Posterior vena cava (tissue), 2 donors: ENCODE measurements at regions not wholly inside any gene's neighbourhood (a gene's known extent, or its start where the extent isn't known, plus 50 kb on each side); places are given as distances from the start of the nearest gene placed in this dataset.
"Not testable (repeated sequence)": the region's sequence is repeated elsewhere in the genome, so short reads cannot be mapped to it uniquely, and the experiment has no call there.

Experiments used
- DNase-seq: peaks from one replicate; pipeline ENCODE4 v3.0.0-alpha.2; 2020; ENCODE audit warnings: low spot score
- intact Hi-C, 2 donors: fragments of 100-400 bp; cut with DNase I; formaldehyde crosslinking; loops; one replicate each; pipeline versions ENCODE4 v1.14.1 to v1.14.2; 2022 to 2023
- donor health status: DM: yes; HTN: yes; CAD: no.
- donor health status: DM: yes; HTN: yes; CAD: no.

DNA sequence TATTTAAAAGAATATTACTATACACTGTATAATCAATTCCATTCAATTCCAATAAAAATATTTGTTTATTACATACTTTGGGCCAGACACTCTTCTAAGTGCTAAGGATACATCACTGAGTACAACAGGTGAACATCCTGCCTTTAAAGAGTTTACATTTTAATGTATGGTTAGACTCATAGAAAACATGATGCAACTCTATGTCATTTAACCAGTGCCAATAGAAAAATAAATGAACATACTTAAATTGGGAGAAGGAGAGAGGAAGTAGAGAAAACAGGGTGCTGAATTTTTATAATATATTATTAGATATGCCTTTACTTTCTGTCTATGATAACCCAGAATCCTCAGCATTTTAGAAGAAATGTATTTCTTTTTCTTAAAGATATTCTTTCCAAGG lies 119.2 kb downstream of the TSEN15 start:
- DNase-seq = no peak
- intact Hi-C loops = no loop called here

- intact Hi-C loops = no loop called here
- DNase-seq = no peak
These were observed 124.5 kb downstream of the TSEN15 start for GRCh38 chr1:184176058-184176457.

- intact Hi-C loops = no loop called here
- no peak for DNase-seq
These were observed 129.5 kb downstream of the TSEN15 start for GRCh38 chr1:184181044-184181443.

DNA sequence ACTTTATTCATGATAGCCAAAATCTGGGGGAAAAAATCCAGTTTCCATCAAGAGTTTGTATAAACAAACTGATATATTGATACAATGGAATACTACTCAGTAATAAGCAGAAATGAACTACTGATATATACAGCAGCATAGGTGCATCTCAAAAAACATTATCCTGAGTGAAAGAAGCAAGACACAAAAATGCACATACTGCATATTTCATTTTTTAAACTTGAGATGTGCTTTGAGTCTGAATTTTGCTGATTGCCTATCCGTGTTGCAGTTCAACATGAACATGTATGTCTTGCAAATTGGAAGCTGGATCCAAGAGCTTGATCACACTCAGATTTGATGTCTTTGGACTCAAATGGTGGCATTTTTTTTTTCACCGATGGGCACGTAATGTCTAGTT lies 132.4 kb downstream of the TSEN15 start:
- intact Hi-C loops = no loop called here

DNA sequence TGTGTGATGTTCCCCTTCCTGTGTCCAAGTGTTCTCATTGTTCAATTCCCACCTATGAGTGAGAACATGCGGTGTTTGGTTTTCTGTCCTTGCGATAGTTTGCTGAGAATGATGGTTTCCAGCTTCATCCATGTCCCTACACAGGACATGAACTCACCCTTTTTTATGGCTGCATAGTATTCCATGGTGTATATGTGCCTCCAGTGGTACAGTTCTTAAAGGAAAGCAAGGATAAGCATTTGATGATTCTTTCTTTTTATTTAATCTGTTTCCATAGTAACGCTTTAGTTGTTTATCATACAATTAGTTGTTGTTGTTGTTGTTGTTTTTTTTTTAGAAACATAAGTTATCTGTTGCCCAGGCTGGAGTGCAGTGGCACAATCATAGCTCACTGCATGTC lies 133.1 kb downstream of the TSEN15 start:
- DNase-seq, intact Hi-C loops: not testable (repeated sequence)

More for the DNA sequence above, 132.4 kb downstream of the TSEN15 start:
- no peak for DNase-seq

- DNase-seq = no peak
- intact Hi-C loops = no loop called here
These were observed 133.8 kb downstream of the TSEN15 start for GRCh38 chr1:184185347-184185746.

GRCh38 chr1:184186167-184186566 lies 134.6 kb downstream of the TSEN15 start:
- DNase-seq = no peak
- intact Hi-C loops = no loop called here

DNA sequence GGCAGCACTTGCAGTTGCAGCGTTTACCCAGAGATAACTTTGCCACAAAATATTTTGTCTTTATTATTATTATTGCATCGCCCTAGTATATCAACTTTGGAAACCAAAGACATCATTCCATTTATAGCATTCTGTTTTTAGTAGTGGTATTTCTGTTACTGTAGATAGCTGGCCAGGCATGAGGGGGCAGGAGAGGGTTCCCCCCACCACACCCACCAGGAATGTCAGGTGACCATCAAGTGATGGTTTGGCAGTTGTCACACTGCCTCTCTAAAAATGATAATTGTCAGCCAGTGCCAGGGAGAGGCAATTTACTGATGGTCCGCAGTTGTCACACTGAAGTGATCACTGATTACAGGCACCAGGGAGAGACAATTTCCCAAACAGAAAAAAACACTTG lies 135.6 kb downstream of the TSEN15 start:
- no peak for DNase-seq

DNA sequence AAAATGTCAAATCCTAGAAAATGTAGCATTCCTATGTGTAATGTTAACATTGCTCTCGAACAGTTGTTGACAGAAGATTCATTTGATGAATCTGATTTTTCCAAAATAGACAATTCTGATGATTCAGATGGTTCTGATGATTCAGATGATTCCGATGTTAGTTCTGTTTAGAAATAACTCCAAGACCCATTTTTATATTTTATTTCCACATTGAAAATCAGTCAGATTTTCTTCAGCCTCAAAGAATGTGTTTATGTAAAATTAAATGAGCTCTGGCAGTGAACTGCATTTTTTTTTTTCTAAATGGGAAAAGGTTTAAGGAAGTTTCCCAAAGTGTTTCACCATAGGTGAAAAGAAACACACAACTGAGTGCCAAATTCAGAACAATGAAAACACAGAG lies 136.5 kb downstream of the TSEN15 start:
- intact Hi-C loops = no loop called here

More for the DNA sequence above, 135.6 kb downstream of the TSEN15 start:
- intact Hi-C loops = no loop called here

DNA sequence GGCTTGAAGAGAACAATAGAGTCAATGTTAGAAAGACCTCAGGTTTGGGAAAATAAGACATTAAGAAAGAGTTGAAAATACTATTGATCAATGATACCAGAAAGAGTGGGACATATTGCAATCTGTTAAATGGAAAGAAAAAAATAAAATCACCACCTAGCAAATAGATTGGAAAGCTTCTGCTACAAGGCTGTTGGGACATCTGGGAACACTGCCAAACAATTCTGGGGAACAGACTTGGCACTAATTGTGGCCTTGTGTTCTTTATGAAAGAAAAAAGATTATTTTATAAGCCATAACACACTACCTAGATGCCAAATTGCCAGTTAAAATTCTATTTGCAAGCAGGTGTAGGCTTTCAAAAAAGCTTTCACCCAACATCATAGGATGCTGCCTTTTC lies 137.8 kb downstream of the TSEN15 start:
- DNase-seq = no peak
- intact Hi-C loops = no loop called here

More for the DNA sequence above, 136.5 kb downstream of the TSEN15 start:
- DNase-seq = no peak

DNA sequence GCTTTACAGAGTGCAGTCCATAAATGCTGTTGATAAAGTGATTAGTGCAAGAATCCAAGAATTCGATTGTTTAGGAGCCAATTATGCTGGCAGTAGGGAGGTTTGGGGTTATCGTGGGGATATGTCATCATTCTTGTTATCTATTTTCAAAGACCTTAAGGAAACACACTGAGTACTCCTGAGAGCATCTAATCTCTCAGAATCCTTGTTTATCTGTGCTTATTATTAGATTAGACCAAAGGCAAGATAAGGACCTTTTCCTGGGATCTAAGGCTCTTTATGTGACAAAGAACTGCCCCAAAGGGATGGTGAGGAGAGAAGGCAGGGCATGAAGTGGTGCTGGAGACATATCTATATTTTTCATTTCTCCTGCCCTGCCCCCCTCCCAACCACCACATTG lies 139.1 kb downstream of the TSEN15 start:
- intact Hi-C loops = no loop called here
- no peak for DNase-seq

DNA sequence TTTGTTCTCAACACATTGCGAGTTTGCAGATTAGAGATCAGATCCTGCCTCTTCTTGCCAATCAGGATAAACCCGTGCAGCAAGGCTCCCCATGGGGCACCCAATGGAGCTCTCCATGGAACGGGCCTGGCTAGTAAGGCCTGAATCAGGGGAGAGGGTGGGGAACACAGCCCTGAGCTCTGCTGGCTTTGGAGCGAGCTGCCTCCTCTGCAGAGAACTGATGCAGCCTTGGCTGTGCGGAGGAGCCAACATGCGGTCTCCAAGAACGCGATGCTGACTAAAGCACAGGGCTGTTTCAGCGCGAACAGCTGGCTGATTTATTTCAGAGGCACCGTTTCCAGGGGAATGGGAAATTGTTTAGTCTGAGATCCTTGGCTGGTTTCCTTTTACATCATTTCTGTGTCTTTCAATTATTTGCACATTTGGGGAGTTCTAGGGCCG lies 139.7 kb downstream of the TSEN15 start:
- DNase-seq = peak; percentile 91

GRCh38 chr1:184192796-184193195 lies 141.3 kb downstream of the TSEN15 start:
- intact Hi-C loops = no loop called here
- no peak for DNase-seq

More for the DNA sequence above, 139.7 kb downstream of the TSEN15 start:
- intact Hi-C loops = no loop called here

DNA sequence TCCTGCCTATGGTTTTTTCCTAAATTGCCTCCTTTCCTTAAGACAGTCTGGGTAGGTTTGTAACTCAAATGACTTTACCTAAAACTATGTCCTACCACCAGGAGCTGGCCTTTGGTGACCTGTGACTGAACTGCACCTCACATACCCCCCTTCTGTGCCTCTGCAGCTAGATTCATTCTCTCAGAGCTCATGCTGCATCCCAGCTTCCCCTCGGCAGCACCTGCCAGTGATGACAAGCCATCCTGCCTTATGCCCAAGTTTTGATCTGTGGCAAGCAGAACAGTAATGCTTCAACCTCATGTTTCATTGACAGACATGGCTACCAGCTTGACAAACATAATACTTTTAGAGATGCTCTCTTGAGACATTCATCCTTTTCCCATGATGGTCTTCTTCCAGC lies 141.9 kb downstream of the TSEN15 start:
- intact Hi-C loops = no loop called here
- no peak for DNase-seq

DNA sequence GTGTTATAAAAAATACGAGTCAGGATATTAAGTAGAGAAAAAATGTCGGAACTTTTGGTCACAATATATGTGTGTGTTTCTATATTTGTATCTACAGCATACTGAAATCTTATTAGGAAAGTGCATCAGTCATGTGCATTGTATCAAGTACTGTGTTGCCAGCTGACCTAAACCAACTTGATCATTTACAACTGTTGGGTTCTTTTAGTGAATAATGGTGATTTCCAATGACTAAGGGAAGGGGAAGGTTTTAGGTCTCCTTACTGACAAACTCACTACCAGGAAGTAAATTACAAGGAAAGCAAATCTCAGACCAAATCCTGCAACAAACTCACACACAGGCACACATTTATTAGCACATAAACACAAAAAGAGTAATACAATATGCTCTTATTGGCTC lies 142.7 kb downstream of the TSEN15 start:
- no peak for DNase-seq
- intact Hi-C loops = no loop called here

- intact Hi-C loops, DNase-seq: not testable (repeated sequence)
These were observed 144.2 kb downstream of the TSEN15 start for GRCh38 chr1:184195722-184196121.

GRCh38 chr1:184197831-184198230 lies 146.3 kb downstream of the TSEN15 start:
- intact Hi-C loops = no loop called here
- no peak for DNase-seq

GRCh38 chr1:184199036-184199435 lies 147.5 kb downstream of the TSEN15 start:
- intact Hi-C loops = no loop called here
- no peak for DNase-seq

GRCh38 chr1:184199438-184200085 lies 148.0 kb downstream of the TSEN15 start:
- DNase-seq = no peak
- intact Hi-C loops = no loop called here

DNA sequence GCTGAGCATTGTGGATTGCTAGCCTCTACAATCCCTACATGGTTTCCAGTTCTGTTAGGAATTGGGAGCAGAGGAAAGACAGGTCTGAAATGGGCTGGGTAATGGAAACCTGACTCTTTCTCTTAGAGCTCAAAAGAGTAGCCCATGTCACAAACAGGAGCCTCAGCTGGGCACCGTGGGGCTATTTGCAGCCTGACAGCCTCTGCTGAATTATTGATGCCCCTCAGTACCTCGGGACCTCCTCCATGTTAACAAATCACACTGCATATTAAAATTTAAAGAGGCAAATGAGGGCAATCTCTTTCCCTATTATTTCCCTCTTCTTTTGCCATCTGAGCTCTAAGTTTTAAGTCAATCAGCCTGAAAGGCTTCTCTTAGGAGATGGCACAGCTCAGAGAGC lies 157.1 kb downstream of the TSEN15 start:
- intact Hi-C loops = no loop called here
- DNase-seq = no peak

DNA sequence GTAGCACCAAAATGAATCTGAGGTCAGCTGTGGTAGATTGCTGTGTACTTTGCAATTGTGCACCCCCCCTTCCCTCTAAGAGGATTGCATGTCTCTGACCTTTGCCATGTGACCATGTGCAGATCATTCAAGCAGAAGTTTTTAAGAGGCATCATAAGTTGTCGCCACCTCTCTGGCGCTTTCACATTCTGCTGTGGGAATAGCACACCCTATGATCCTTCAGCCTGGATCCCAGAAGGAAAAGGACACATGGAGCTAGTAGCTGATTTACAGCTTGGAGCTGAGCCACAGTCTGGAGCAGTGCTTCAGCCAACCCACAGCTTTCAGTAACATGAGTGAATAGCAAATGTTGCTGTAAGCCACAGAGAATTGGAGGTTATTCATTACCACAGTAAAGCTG lies 158.5 kb downstream of the TSEN15 start:
- no peak for DNase-seq
- intact Hi-C loops = no loop called here

GRCh38 chr1:184210862-184211261 lies 159.3 kb downstream of the TSEN15 start:
- intact Hi-C loops = no loop called here
- DNase-seq = no peak
